NT2/D1 (cell line): ENCODE measurements at regions not wholly inside any gene's neighbourhood (a gene's known extent, or its start where the extent isn't known, plus 50 kb on each side); places are given as distances from the start of the nearest gene placed in this dataset.

Source experiments
- SUZ12 ChIP-seq: IDR thresholded peaks from 2 replicates; pipeline ENCODE4 v1.6.1; 2011; ENCODE audit not compliant: insufficient read length, insufficient read depth; ENCODE audit errors: extremely low read depth
- YY1 ChIP-seq: IDR thresholded peaks from 2 replicates; pipeline ENCODE4 v1.6.1; 2011; ENCODE audit not compliant: insufficient read length, insufficient read depth

- TF ChIP-seq SUZ12 (no peak), YY1 (no peak)
These were observed 183.6 kb downstream of the SEC16B start for GRCh38 chr1:177786176-177786745.
